GM12892 (cell line): ENCODE measurements at regions not wholly inside any gene's neighbourhood (a gene's known extent, or its start where the extent isn't known, plus 50 kb on each side); places are given as distances from the start of the nearest gene placed in this dataset.
"Not testable (repeated sequence)": the region's sequence is repeated elsewhere in the genome, so short reads cannot be mapped to it uniquely, and the experiment has no call there.

Source experiments
- DNase-seq: peaks from one replicate; pipeline ENCODE4 v3.0.0; 2011; ENCODE audit not compliant: insufficient read length
- FAIRE-seq: peaks from 2 replicates; lab custom pipeline; 2011; peaks lifted over from hg19 to GRCh38; lab: Jason Lieb, UNC
- POLR2A ChIP-seq: IDR thresholded peaks from 2 replicates; pipeline ENCODE4 v1.6.1; 2011; ENCODE audit warnings: low read depth, low read length, control low read depth
- POLR2AphosphoS5 ChIP-seq: IDR thresholded peaks from 2 replicates; pipeline ENCODE4 v1.6.1; 2011; ENCODE audit warnings: low read depth, low read length, control low read depth
- TAF1 ChIP-seq: IDR thresholded peaks from 2 replicates; pipeline ENCODE4 v1.6.1; 2011; ENCODE audit warnings: low read depth, mild to moderate bottlenecking, control low read depth, low read length, borderline replicate concordance

GRCh38 chr5:166906991-166907713 lies 1384.3 kb upstream of the WWC1 start:
- DNase-seq = no peak
- no peak for FAIRE-seq
- TF ChIP-seq TAF1 (no peak), POLR2A (no peak), POLR2AphosphoS5 (no peak)

- TF ChIP-seq TAF1 (no peak), POLR2A (no peak)
- DNase-seq (no peak), FAIRE-seq (no peak)
Observed at GRCh38 chr5:166909040-166909439, 1382.4 kb upstream of the WWC1 start.

DNA sequence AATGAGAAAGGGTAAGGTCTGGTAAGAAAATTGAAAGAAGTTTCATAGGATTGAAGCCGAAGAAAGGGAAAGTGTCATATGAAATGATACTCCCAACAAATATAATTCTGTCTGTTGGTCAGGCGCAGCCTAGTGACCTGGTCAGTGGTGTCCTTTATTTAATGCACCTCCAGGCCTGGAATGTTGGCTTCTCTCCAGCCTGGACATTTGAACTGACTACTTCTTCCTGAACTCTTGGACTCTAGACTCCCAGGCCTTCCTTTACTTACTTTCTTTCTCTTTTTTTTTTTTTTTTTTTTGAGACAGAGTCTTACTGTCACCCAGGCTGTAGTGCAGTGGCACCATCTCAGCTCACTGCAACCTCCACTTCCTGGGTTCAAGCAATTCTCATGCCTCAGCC lies 1381.5 kb upstream of the WWC1 start:
- DNase-seq = no peak
- no peak for TF ChIP-seq TAF1
- no peak for TF ChIP-seq POLR2AphosphoS5
- no peak for TF ChIP-seq POLR2A
- FAIRE-seq = no peak

DNA sequence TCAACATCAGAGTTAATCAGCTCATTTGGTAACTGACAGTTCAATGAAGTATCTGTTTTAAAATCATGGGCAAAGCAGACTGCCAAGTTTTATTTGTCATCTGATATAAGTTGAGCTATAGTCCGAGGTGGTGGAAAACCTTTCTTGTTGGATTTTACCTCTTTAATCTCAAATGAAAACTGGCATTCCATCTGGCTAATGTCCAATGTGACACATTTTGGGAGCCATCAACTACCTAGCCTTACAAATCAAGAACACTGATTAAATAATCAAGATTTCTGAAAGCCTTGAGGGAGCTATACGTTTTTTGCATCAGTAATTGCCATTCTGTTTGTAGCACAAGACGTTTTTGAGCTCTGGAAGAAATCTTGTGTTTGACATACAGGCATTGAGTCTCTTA lies 1380.5 kb upstream of the WWC1 start:
- TF ChIP-seq POLR2AphosphoS5 (no peak), POLR2A (no peak), TAF1 (no peak)
- DNase-seq = no peak
- FAIRE-seq = no peak

GRCh38 chr5:166916021-166916420 lies 1375.4 kb upstream of the WWC1 start:
- no peak for FAIRE-seq
- DNase-seq = no peak
- TF ChIP-seq POLR2A (no peak), POLR2AphosphoS5 (no peak), TAF1 (no peak)

GRCh38 chr5:166926138-166926537 lies 1365.3 kb upstream of the WWC1 start:
- FAIRE-seq (no peak), DNase-seq (no peak)
- TF ChIP-seq POLR2AphosphoS5 = no peak
- TF ChIP-seq POLR2A = no peak
- no peak for TF ChIP-seq TAF1

- not testable (repeated sequence) for DNase-seq, FAIRE-seq
Observed at GRCh38 chr5:166926806-166927475, 1364.5 kb upstream of the WWC1 start.

DNA sequence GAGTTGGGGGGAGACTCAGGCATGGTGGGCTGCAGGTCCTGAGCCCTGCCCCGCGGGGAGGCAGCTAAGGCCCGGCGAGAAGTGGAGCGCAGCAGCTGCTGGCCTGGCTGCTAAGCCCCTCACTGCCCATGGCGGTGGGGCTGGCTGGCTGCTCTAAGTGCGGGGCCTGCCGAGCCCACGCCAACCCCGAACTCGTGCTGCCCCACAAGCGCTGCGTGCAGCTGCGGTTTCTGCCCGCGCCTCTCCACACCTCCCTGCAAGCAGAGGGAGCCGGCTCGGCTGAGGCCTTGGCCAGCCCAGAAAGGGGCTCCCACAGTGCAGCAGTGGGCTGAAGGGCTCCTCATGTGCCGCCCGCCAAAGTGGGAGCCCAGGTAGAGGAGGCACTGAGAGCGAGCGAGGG lies 1355.1 kb upstream of the WWC1 start:
- FAIRE-seq (no peak), DNase-seq (no peak)
- TF ChIP-seq POLR2A = no peak
- no peak for TF ChIP-seq POLR2AphosphoS5
- TF ChIP-seq TAF1 = no peak

- FAIRE-seq (no peak), DNase-seq (no peak)
- TF ChIP-seq POLR2AphosphoS5 (no peak), TAF1 (no peak), POLR2A (no peak)
Observed at GRCh38 chr5:166938071-166938470, 1353.4 kb upstream of the WWC1 start.

GRCh38 chr5:166942948-166943347 lies 1348.5 kb upstream of the WWC1 start:
- TF ChIP-seq POLR2A (no peak), POLR2AphosphoS5 (no peak), TAF1 (no peak)
- no peak for FAIRE-seq

DNA sequence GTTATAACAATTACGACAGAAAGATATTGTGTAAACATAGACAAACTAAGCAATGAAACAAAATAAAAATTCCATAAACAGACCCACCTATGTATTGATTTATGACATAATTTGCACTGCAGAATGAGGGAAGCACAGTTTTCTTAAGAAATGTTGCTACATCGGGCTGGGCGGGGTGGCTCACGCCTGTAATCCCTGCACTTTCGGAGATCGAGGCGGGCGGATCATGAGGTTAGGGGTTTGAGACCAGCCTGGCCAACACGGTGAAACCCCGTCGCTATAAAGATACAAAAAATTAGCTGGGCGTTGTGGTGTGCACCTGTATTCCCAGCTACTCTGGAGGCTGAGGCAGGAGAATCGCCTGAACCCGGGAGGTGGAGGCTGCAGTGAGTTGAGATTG lies 1344.4 kb upstream of the WWC1 start:
- FAIRE-seq = no peak
- TF ChIP-seq POLR2A (no peak), TAF1 (no peak), POLR2AphosphoS5 (no peak)
- DNase-seq = no peak

More at GRCh38 chr5:166942948-166943347, 1348.5 kb upstream of the WWC1 start:
- no peak for DNase-seq

GRCh38 chr5:166948679-166949078 lies 1342.8 kb upstream of the WWC1 start:
- FAIRE-seq (no peak), DNase-seq (no peak)
- TF ChIP-seq TAF1 = no peak
- no peak for TF ChIP-seq POLR2AphosphoS5
- no peak for TF ChIP-seq POLR2A

GRCh38 chr5:166952048-166952447 lies 1339.4 kb upstream of the WWC1 start:
- no peak for DNase-seq
- FAIRE-seq = no peak
- TF ChIP-seq POLR2AphosphoS5 (no peak), TAF1 (no peak), POLR2A (no peak)
